GM21381 (cell line): ENCODE measurements at regions not wholly inside any gene's neighbourhood (a gene's known extent, or its start where the extent isn't known, plus 50 kb on each side); places are given as distances from the start of the nearest gene placed in this dataset.
"Not testable (repeated sequence)": the region's sequence is repeated elsewhere in the genome, so short reads cannot be mapped to it uniquely, and the experiment has no call there.

Source experiments
- ATAC-seq: cut with Tn5 transposase; IDR thresholded peaks from one replicate; pipeline ENCODE4 v1.9.1; 2021; ENCODE audit warnings: mild to moderate bottlenecking, moderate library complexity; ENCODE audit not compliant: unreplicated experiment

- ATAC-seq, result not testable (repeated sequence)
These were observed 194.6 kb downstream of the BCL2L11 start for GRCh38 chr2:111315188-111315917.

- not testable (repeated sequence) for ATAC-seq
These were observed 195.6 kb downstream of the BCL2L11 start for GRCh38 chr2:111316221-111316741.

- not testable (repeated sequence) for ATAC-seq
These were observed 196.3 kb downstream of the BCL2L11 start for GRCh38 chr2:111316881-111317549.

- peak; percentile 65 for ATAC-seq
These were observed 198.8 kb downstream of the BCL2L11 start for GRCh38 chr2:111319552-111319951.

GRCh38 chr2:111320264-111320663 lies 199.6 kb downstream of the BCL2L11 start:
- ATAC-seq, result not testable (repeated sequence)

GRCh38 chr2:111320965-111321364 lies 200.3 kb downstream of the BCL2L11 start:
- ATAC-seq, result not testable (repeated sequence)

GRCh38 chr2:111323384-111323783 lies 202.7 kb downstream of the BCL2L11 start:
- not testable (repeated sequence) for ATAC-seq

- ATAC-seq, result not testable (repeated sequence)
These were observed 207.0 kb downstream of the BCL2L11 start for GRCh38 chr2:111327726-111328125.

GRCh38 chr2:111329309-111329708 lies 208.6 kb downstream of the BCL2L11 start:
- not testable (repeated sequence) for ATAC-seq

GRCh38 chr2:111331099-111331724 lies 210.5 kb downstream of the BCL2L11 start:
- not testable (repeated sequence) for ATAC-seq

- not testable (repeated sequence) for ATAC-seq
These were observed 214.7 kb downstream of the BCL2L11 start for GRCh38 chr2:111335220-111335907.

GRCh38 chr2:111338474-111338873 lies 217.8 kb downstream of the BCL2L11 start:
- ATAC-seq, result not testable (repeated sequence)

GRCh38 chr2:111339476-111339875 lies 218.8 kb downstream of the BCL2L11 start:
- ATAC-seq, result not testable (repeated sequence)

GRCh38 chr2:111344590-111344989 lies 223.9 kb downstream of the BCL2L11 start:
- ATAC-seq, result not testable (repeated sequence)

- ATAC-seq, result not testable (repeated sequence)
These were observed 224.7 kb downstream of the BCL2L11 start for GRCh38 chr2:111345439-111345838.

- not testable (repeated sequence) for ATAC-seq
These were observed 225.6 kb downstream of the BCL2L11 start for GRCh38 chr2:111346018-111346930.

GRCh38 chr2:111347695-111348094 lies 227.0 kb downstream of the BCL2L11 start:
- not testable (repeated sequence) for ATAC-seq

- not testable (repeated sequence) for ATAC-seq
These were observed 227.6 kb downstream of the BCL2L11 start for GRCh38 chr2:111348316-111348715.

GRCh38 chr2:111355022-111355817 lies 234.5 kb downstream of the BCL2L11 start:
- ATAC-seq, result not testable (repeated sequence)
